SK-N-MC (cell line): ENCODE measurements at regions not wholly inside any gene's neighbourhood (a gene's known extent, or its start where the extent isn't known, plus 50 kb on each side); places are given as distances from the start of the nearest gene placed in this dataset.

ENCODE experiments used
- EZH2 ChIP-seq: fragments of 200-600 bp; sonication (generic); IDR thresholded peaks from one replicate; pipeline ENCODE4 v1.6.1; 2017; ENCODE audit warnings: antibody characterized with exemption
- FOXP2 ChIP-seq: optimal IDR thresholded peaks from 2 replicates; pipeline ENCODE3; 2011; ENCODE audit warnings: mild to moderate bottlenecking, moderate library complexity; ENCODE audit not compliant: insufficient read depth; ENCODE audit errors: extremely low read length, control extremely low read depth
- POLR2AphosphoS5 ChIP-seq: IDR thresholded peaks from 2 replicates; pipeline ENCODE4 v1.6.1; 2012; ENCODE audit warnings: mild to moderate bottlenecking, low read depth, low read length, borderline replicate concordance

DNA sequence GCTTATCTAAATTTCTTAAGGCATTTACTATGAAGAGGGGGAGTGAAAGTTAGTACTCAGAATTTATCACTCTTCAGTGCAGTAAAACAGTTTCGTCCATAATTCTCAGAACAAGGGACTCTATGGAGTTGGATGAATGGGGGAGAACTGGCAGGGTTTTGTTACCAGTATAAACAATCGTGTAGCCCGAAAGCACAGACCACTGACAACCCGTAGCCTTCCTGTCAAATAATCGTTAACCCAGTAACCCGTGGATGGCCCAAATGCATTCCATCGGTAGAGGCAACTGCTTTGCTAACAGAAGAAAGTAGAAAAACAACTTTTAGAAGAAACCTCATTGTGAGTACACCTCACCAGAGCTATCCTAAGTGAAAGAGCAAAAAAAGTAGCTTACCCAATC is 583.9 kb downstream of the NXPH1 start:
- no peak for TF ChIP-seq POLR2AphosphoS5
- no peak for TF ChIP-seq EZH2
- no peak for TF ChIP-seq FOXP2
